Dendritic cell treated with granulocyte-macrophage colony-stimulating factor and Interleukin-4, amounts not matched to agents 40 ng/mL and 50 ng/mL, for 4 days (primary cell): ENCODE measurements at regions not wholly inside any gene's neighbourhood (a gene's known extent, or its start where the extent isn't known, plus 50 kb on each side); places are given as distances from the start of the nearest gene placed in this dataset.

Experiments used
- H3K27ac Mint-ChIP-seq: one replicate; pipeline ENCODE4 v1.8.0; 2022; ENCODE audit warnings: mild to moderate bottlenecking, mixed read lengths
- H3K27me3 Mint-ChIP-seq: one replicate; pipeline ENCODE4 v1.8.0; 2022; ENCODE audit warnings: mild to moderate bottlenecking, mixed read lengths
- H3K36me3 Mint-ChIP-seq: one replicate; pipeline ENCODE4 v1.8.0; 2022; ENCODE audit warnings: low read depth, mixed read lengths
- H3K4me1 Mint-ChIP-seq: one replicate; pipeline ENCODE4 v1.8.0; 2022; ENCODE audit warnings: low read depth, mixed read lengths
- H3K4me3 Mint-ChIP-seq: one replicate; pipeline ENCODE4 v1.8.0; 2022; ENCODE audit warnings: mild to moderate bottlenecking, moderate library complexity, mixed read lengths
- H3K9me3 Mint-ChIP-seq: one replicate; pipeline ENCODE4 v1.8.0; 2022; ENCODE audit warnings: mixed read lengths
- intact Hi-C: fragments of 100-400 bp; cut with micrococcal nuclease; formaldehyde crosslinking; loops from one replicate; pipeline ENCODE4 v1.15.0; 2022

DNA sequence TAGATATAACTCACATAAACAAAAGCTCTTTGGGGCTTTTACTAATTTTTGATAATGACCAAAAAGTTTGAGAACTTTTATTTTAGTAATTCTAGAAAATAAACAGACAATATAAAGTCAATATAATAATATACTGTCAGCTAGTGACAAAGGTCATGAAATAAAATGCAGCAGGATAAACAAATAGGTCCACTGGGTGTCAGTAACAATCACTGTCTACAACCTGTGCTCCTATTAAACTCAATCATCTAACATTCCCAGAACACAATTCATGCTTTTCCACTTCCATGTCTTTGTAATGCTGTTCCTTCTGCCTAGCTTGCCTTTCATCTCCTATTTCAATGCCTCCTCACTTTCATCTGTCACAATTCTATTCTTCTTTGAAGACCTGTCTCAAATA is 186.1 kb downstream of the GIPC2 start:
- no peaks in the 10 kb centered on the region for H3K4me1 Mint-ChIP-seq

GRCh38 chr1:78232630-78233029 is 186.9 kb downstream of the GIPC2 start:
- intact Hi-C loops = no loop called here
- no peaks in the 10 kb centered on the region for H3K36me3 Mint-ChIP-seq
- no peaks in the 10 kb centered on the region for H3K4me1 Mint-ChIP-seq
- no peak overlapping the region for H3K4me3 Mint-ChIP-seq
- H3K27ac Mint-ChIP-seq = no peak overlapping the region
- H3K27me3 Mint-ChIP-seq = no peaks in the 10 kb centered on the region
- peaks cover 11% of the 10 kb centered on the region for H3K9me3 Mint-ChIP-seq

More for the DNA sequence above, 186.1 kb downstream of the GIPC2 start:
- intact Hi-C loops = no loop called here
- H3K9me3 Mint-ChIP-seq = peaks cover 15% of the 10 kb centered on the region
- H3K36me3 Mint-ChIP-seq = no peaks in the 10 kb centered on the region
- no peaks in the 10 kb centered on the region for H3K27me3 Mint-ChIP-seq
- H3K27ac Mint-ChIP-seq = no peak overlapping the region
- H3K4me3 Mint-ChIP-seq = no peak overlapping the region

DNA sequence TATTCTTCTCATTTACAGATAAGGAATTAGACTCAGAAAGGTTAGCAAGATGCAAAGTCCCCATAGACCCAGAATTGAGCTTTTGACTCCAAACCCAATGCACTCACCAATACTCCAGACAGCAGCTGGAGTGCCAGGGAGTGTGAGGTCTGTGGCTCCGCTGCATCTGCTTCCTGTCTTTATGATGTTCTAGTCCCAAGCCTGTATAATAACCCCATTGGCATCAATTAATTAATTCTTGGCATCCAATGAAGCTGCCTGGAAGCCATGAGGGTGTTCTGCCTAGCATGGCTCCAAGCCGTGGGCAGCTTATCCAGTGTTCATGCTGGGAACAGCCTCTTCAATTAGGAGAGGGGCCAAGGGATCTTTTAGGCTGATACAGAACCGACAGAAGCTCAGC is 188.7 kb downstream of the GIPC2 start:
- intact Hi-C loops = no loop called here

DNA sequence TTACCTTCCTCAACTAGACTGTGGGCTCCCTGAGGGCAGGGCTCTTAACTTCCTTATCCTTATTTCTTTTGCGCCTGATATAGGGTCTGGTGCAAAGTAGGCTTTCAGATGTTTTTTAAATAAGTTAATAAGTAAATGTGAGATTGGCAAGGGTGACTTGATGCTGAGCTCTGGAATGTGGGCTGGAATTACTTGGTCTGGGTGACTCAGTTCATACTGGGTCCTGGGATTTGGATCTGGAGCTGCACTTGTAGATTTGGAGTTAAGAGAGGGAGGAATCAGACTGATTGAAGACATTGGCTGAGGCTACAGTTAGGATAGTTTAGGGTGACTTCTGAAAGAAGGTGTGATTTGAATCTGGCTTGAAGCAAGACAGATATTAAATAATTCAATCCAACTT is 190.9 kb downstream of the GIPC2 start:
- Mint-ChIP-seq H3K4me1 (no peaks in the 10 kb centered on the region), H3K27me3 (no peaks in the 10 kb centered on the region), H3K4me3 (no peak overlapping the region), H3K9me3 (peaks cover 9% of the 10 kb centered on the region), H3K27ac (no peak overlapping the region), H3K36me3 (no peaks in the 10 kb centered on the region)
- intact Hi-C loops = no loop called here

More for the DNA sequence above, 188.7 kb downstream of the GIPC2 start:
- H3K9me3 Mint-ChIP-seq = peaks cover 9% of the 10 kb centered on the region
- H3K36me3 Mint-ChIP-seq = no peaks in the 10 kb centered on the region
- no peak overlapping the region for H3K27ac Mint-ChIP-seq
- H3K4me3 Mint-ChIP-seq = no peak overlapping the region
- H3K4me1 Mint-ChIP-seq = no peaks in the 10 kb centered on the region
- no peaks in the 10 kb centered on the region for H3K27me3 Mint-ChIP-seq

DNA sequence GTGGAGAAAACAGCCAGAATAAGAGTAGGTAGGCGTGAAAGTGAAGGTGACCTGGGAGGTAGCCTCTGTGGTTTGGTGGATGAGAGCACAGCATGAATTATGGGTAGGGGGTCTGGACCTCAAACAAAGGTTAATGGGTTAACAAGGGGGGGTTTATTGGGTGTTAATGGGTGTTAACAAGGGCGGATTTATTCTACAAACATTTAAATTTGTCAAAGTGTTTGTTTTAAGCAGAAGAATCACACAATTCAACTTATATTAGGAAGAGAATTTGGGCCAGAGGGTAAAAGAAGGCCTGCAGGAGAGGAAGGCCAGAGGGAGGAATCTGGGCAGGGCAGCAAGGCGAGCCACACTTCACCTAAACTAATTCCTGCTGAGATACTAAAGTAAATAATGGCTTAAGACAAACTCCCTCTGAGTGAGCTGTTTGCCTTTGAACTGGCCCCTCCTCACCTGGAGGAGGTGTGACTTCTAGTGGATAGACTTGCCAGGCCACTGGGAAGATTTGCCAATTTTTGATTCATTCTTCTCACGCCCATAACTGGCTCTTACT is 191.7 kb downstream of the GIPC2 start:
- Mint-ChIP-seq H3K27ac (no peak overlapping the region), H3K27me3 (no peaks in the 10 kb centered on the region), H3K4me3 (no peak overlapping the region), H3K36me3 (no peaks in the 10 kb centered on the region), H3K4me1 (no peaks in the 10 kb centered on the region), H3K9me3 (peaks cover 9% of the 10 kb centered on the region)
- intact Hi-C loops = no loop called here

GRCh38 chr1:78240191-78240590 is 194.4 kb downstream of the GIPC2 start:
- Mint-ChIP-seq H3K9me3 (peaks cover 9% of the 10 kb centered on the region), H3K4me1 (no peaks in the 10 kb centered on the region), H3K27ac (no peak overlapping the region), H3K36me3 (no peaks in the 10 kb centered on the region), H3K4me3 (no peak overlapping the region), H3K27me3 (no peaks in the 10 kb centered on the region)
- intact Hi-C loops = no loop called here

- no peaks in the 10 kb centered on the region for H3K36me3 Mint-ChIP-seq
- intact Hi-C loops = no loop called here
- H3K4me1 Mint-ChIP-seq = no peaks in the 10 kb centered on the region
- H3K27me3 Mint-ChIP-seq = no peaks in the 10 kb centered on the region
- no peak overlapping the region for H3K4me3 Mint-ChIP-seq
- H3K27ac Mint-ChIP-seq = no peak overlapping the region
- peaks cover 9% of the 10 kb centered on the region for H3K9me3 Mint-ChIP-seq
These were observed 195.0 kb downstream of the GIPC2 start for GRCh38 chr1:78240755-78241154.

DNA sequence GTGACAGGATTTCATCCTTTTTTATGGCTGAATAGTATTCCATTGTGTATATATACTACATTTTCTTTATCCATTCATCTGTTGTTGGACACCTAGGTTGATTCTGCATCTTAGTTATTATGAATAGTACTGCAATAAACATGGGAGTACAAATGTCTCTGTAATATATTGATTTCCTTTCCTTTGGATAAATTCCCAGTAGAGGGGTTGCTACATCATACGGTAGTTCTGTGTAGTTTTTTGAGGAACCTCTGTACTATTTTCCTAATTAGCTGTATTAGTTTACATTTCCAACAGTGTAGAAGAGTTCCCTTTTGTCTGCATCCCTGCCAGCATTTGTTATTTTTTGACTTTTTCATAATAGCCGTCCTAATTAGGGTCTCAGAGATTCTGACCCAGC is 201.3 kb downstream of the GIPC2 start:
- Mint-ChIP-seq H3K36me3 (no peaks in the 10 kb centered on the region), H3K9me3 (peaks cover 11% of the 10 kb centered on the region), H3K27ac (no peak overlapping the region), H3K27me3 (no peaks in the 10 kb centered on the region), H3K4me1 (no peaks in the 10 kb centered on the region), H3K4me3 (no peak overlapping the region)
- intact Hi-C loops = no loop called here

- Mint-ChIP-seq H3K27me3 (no peaks in the 10 kb centered on the region), H3K27ac (no peak overlapping the region), H3K4me1 (no peaks in the 10 kb centered on the region), H3K36me3 (no peaks in the 10 kb centered on the region), H3K9me3 (peaks cover 11% of the 10 kb centered on the region), H3K4me3 (no peak overlapping the region)
- intact Hi-C loops = no loop called here
These were observed 204.4 kb downstream of the GIPC2 start for GRCh38 chr1:78250201-78250600.

DNA sequence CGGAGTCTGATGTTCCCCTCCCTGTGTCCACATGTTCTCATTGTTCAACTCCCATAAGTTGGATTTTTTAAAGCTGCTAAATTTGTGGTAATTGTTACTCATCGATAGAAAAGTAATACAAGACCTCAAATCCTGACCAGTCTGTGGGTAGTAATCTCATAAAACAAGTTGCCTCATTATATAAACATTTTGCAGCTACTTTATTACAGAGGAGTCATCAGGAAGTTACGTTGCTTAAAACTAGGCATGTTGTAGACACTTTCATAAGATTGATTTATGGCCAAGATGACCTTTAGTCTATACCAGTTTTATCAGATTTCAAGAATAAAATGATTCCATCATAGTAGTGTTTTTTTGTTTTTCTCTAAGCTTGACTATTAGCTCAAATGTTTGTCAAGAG is 208.8 kb downstream of the GIPC2 start:
- Mint-ChIP-seq H3K4me3 (no peak overlapping the region), H3K27ac (no peak overlapping the region), H3K9me3 (peaks cover 11% of the 10 kb centered on the region), H3K4me1 (no peaks in the 10 kb centered on the region), H3K36me3 (no peaks in the 10 kb centered on the region), H3K27me3 (no peaks in the 10 kb centered on the region)
- intact Hi-C loops = no loop called here

DNA sequence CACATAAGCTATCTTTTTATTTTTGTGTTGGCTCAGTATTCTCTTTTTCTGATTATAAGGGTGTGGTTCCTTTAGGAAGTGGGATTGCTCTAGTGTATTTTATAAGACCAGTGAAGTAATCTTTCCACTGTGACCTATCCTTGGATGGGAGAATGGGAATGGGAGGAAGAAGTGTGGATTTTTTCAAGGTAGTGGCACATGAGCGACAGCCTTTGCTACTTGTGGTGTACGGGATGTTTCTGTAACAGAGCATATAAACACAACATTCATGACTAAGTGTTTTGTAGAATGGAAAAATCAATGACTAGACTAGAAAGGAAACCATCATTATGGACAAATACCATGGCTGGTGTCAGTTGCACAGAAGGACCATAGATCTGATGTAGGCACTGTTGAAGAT is 209.6 kb downstream of the GIPC2 start:
- intact Hi-C loops = no loop called here
- no peak overlapping the region for H3K27ac Mint-ChIP-seq
- H3K36me3 Mint-ChIP-seq = no peaks in the 10 kb centered on the region
- H3K4me1 Mint-ChIP-seq = no peaks in the 10 kb centered on the region
- H3K4me3 Mint-ChIP-seq = no peak overlapping the region
- no peaks in the 10 kb centered on the region for H3K27me3 Mint-ChIP-seq
- H3K9me3 Mint-ChIP-seq = peaks cover 11% of the 10 kb centered on the region

- H3K4me3 Mint-ChIP-seq = no peak overlapping the region
- H3K27ac Mint-ChIP-seq = no peak overlapping the region
- H3K9me3 Mint-ChIP-seq = peaks cover 11% of the 10 kb centered on the region
- no peaks in the 10 kb centered on the region for H3K27me3 Mint-ChIP-seq
- no peaks in the 10 kb centered on the region for H3K4me1 Mint-ChIP-seq
- intact Hi-C loops = no loop called here
- no peaks in the 10 kb centered on the region for H3K36me3 Mint-ChIP-seq
These were observed 210.1 kb downstream of the GIPC2 start for GRCh38 chr1:78255846-78256245.

GRCh38 chr1:78263459-78263858 is 217.7 kb downstream of the GIPC2 start:
- intact Hi-C loops = no loop called here
- H3K27me3 Mint-ChIP-seq = no peaks in the 10 kb centered on the region
- no peaks in the 10 kb centered on the region for H3K9me3 Mint-ChIP-seq
- no peak overlapping the region for H3K4me3 Mint-ChIP-seq
- no peaks in the 10 kb centered on the region for H3K36me3 Mint-ChIP-seq
- no peaks in the 10 kb centered on the region for H3K4me1 Mint-ChIP-seq
- H3K27ac Mint-ChIP-seq = no peak overlapping the region

- intact Hi-C loops = no loop called here
- no peak overlapping the region for H3K27ac Mint-ChIP-seq
- no peak overlapping the region for H3K4me3 Mint-ChIP-seq
- H3K27me3 Mint-ChIP-seq = no peaks in the 10 kb centered on the region
- H3K4me1 Mint-ChIP-seq = no peaks in the 10 kb centered on the region
- no peaks in the 10 kb centered on the region for H3K9me3 Mint-ChIP-seq
- H3K36me3 Mint-ChIP-seq = no peaks in the 10 kb centered on the region
These were observed 218.2 kb downstream of the GIPC2 start for GRCh38 chr1:78263946-78264345.

GRCh38 chr1:78267513-78268218 is 221.9 kb downstream of the GIPC2 start:
- Mint-ChIP-seq H3K4me3 (no peak overlapping the region), H3K27ac (no peak overlapping the region), H3K4me1 (no peaks in the 10 kb centered on the region), H3K36me3 (no peaks in the 10 kb centered on the region), H3K27me3 (no peaks in the 10 kb centered on the region), H3K9me3 (no peaks in the 10 kb centered on the region)
- intact Hi-C loops = no loop called here
